PC-9 (cell line): ENCODE measurements at regions not wholly inside any gene's neighbourhood (a gene's known extent, or its start where the extent isn't known, plus 50 kb on each side); places are given as distances from the start of the nearest gene placed in this dataset.

Experiments
- BruUV-seq: library from RNA; stranded (reverse); fragments of 400-500 nt; replicated peaks from 2 replicates; lab custom pipeline; 2021; lab: Mats Ljungman, UMichigan
- CTCF ChIA-PET: fragments of 300-600 bp; sonication (Branson Sonifier 250); formaldehyde crosslinking; loops from one replicate; lab custom pipeline; 2022; ENCODE audit warnings: antibody characterized with exemption; lab: Charles Lee
- POLR2A ChIA-PET: fragments of 300-600 bp; sonication (Branson Sonifier 250); formaldehyde crosslinking; loops from one replicate; lab custom pipeline; 2022; ENCODE audit warnings: antibody characterized with exemption; ENCODE audit not compliant: unreplicated experiment; lab: Charles Lee
- DNase-seq, 2 experiments: peaks; one replicate each; pipeline versions ENCODE4 v3.0.0 to v3.0.0-alpha.2; 2015 to 2022; ENCODE audit warnings: mixed read lengths in 1 of 2
- H2AFZ ChIP-seq: fragments of 200-600 bp; sonication (generic); 2 replicates; pipeline ENCODE4 v1.8.1; 2017; ENCODE audit warnings: antibody characterized with exemption
- H3F3A ChIP-seq: fragments of 200-600 bp; sonication (generic); 2 replicates; pipeline ENCODE4 v1.8.1; 2017; ENCODE audit warnings: antibody characterized with exemption, mild to moderate bottlenecking, low read depth; ENCODE audit not compliant: insufficient read depth
- H3K27ac ChIP-seq: fragments of 200-600 bp; sonication (generic); 2 replicates; pipeline ENCODE4 v1.6.1; 2016; ENCODE audit warnings: mixed run types
- H3K27me3 ChIP-seq: fragments of 200-600 bp; sonication (generic); 2 replicates; pipeline ENCODE4 v1.6.1; 2016; ENCODE audit warnings: low read depth, mixed run types; ENCODE audit not compliant: insufficient read depth
- H3K36me3 ChIP-seq: fragments of 200-600 bp; sonication (generic); 2 replicates; pipeline ENCODE4 v1.6.1; 2016; ENCODE audit warnings: low read depth, mixed run types
- H3K4me1 ChIP-seq: fragments of 200-600 bp; sonication (generic); replicated peaks from 2 replicates; pipeline ENCODE4 v1.6.1; 2016; ENCODE audit warnings: mixed run types; ENCODE audit not compliant: insufficient read depth
- H3K4me2 ChIP-seq: fragments of 200-600 bp; sonication (generic); 2 replicates; pipeline ENCODE4 v1.6.1; 2017; ENCODE audit warnings: mixed run types
- H3K4me3 ChIP-seq: fragments of 200-600 bp; sonication (generic); 2 replicates; pipeline ENCODE4 v1.6.1; 2016; ENCODE audit warnings: mixed run types
- H3K79me2 ChIP-seq: fragments of 200-600 bp; sonication (generic); 2 replicates; pipeline ENCODE4 v1.6.1; 2017; ENCODE audit warnings: low read depth, mixed run types
- H3K9me2 ChIP-seq: fragments of 200-600 bp; sonication (generic); 2 replicates; pipeline ENCODE4 v1.8.1; 2017; ENCODE audit warnings: mild to moderate bottlenecking; ENCODE audit not compliant: insufficient read depth
- H3K9me3 ChIP-seq: fragments of 200-600 bp; sonication (generic); 2 replicates; pipeline ENCODE4 v1.8.1; 2016; ENCODE audit warnings: low read depth; ENCODE audit not compliant: insufficient read depth
- H4K20me1 ChIP-seq: fragments of 200-600 bp; sonication (generic); 2 replicates; pipeline ENCODE4 v1.8.1; 2017; ENCODE audit not compliant: insufficient read depth
- CTCF ChIP-seq: fragments of 200-600 bp; sonication (generic); conservative IDR thresholded peaks from 2 replicates; pipeline ENCODE4 v1.6.1; 2017; ENCODE audit warnings: mixed run types, antibody characterized with exemption, mild to moderate bottlenecking, moderate library complexity
- EZH2 ChIP-seq: fragments of 200-600 bp; sonication (generic); IDR thresholded peaks from 2 replicates; pipeline ENCODE4 v1.8.0; 2017; ENCODE audit warnings: antibody characterized with exemption, low read depth
- intact Hi-C: fragments of 100-400 bp; cut with micrococcal nuclease; formaldehyde crosslinking; loops from one replicate; pipeline ENCODE4 v1.10.0; 2022; ENCODE audit not compliant: unreplicated experiment

- Histone ChIP-seq H3K4me2 (no peak overlapping the region), H3K4me3 (no peak overlapping the region), H3K9me3 (no peaks in the 10 kb centered on the region; the same call in 1 of the 2 replicates), H3K27me3 (no peaks in the 10 kb centered on the region), H3K4me1 (no peaks in the 10 kb centered on the region), H3K27ac (no peak overlapping the region), H4K20me1 (no peaks in the 10 kb centered on the region), H2AFZ (no peak overlapping the region), H3K79me2 (no peaks in the 10 kb centered on the region), H3K36me3 (no peaks in the 10 kb centered on the region), H3F3A (no peaks in the 10 kb centered on the region), H3K9me2 (no peaks in the 10 kb centered on the region)
- CTCF ChIA-PET, result no interaction called here
- DNase-seq, result no peak
- POLR2A ChIA-PET, result no interaction called here
- intact Hi-C loops, result no loop called here
- BruUV-seq, result no TSS peak
- TF ChIP-seq CTCF, result no peak
- no peak for TF ChIP-seq EZH2
Observed at GRCh38 chr4:168019921-168020320, 72.4 kb upstream of the ANXA10 start.

- H3K4me2 ChIP-seq, result no peak overlapping the region
- no peaks in the 10 kb centered on the region for H3K27me3 ChIP-seq
- H3F3A ChIP-seq, result no peaks in the 10 kb centered on the region
- no peak overlapping the region for H2AFZ ChIP-seq
- ChIA-PET CTCF (no interaction called here), POLR2A (no interaction called here)
- no peaks in the 10 kb centered on the region for H3K36me3 ChIP-seq
- H3K4me3 ChIP-seq, result no peak overlapping the region
- no peaks in the 10 kb centered on the region for H3K4me1 ChIP-seq
- no peaks in the 10 kb centered on the region for H4K20me1 ChIP-seq
- H3K27ac ChIP-seq, result no peak overlapping the region
- no TSS peak for BruUV-seq
- H3K79me2 ChIP-seq, result no peaks in the 10 kb centered on the region
- TF ChIP-seq EZH2 (no peak), CTCF (no peak)
- intact Hi-C loops, result no loop called here
- H3K9me2 ChIP-seq, result no peaks in the 10 kb centered on the region
- DNase-seq, result peak in 1 of 2 experiments; percentile 35
- H3K9me3 ChIP-seq, result no peaks in the 10 kb centered on the region; the same call in 1 of the 2 replicates
Observed at GRCh38 chr4:168021666-168022065, 70.7 kb upstream of the ANXA10 start.

- H4K20me1 ChIP-seq, result no peaks in the 10 kb centered on the region
- no peaks in the 10 kb centered on the region; the same call in 1 of the 2 replicates for H3K4me1 ChIP-seq
- H3K27ac ChIP-seq, result no peak overlapping the region
- intact Hi-C loops, result no loop called here
- TF ChIP-seq CTCF (no peak), EZH2 (no peak)
- H3K9me2 ChIP-seq, result no peaks in the 10 kb centered on the region
- no peaks in the 10 kb centered on the region for H3K79me2 ChIP-seq
- BruUV-seq, result no TSS peak
- POLR2A ChIA-PET, result no interaction called here
- H2AFZ ChIP-seq, result no peak overlapping the region
- CTCF ChIA-PET, result no interaction called here
- no peak for DNase-seq
- no peak overlapping the region for H3K4me3 ChIP-seq
- H3F3A ChIP-seq, result no peaks in the 10 kb centered on the region
- no peaks in the 10 kb centered on the region for H3K36me3 ChIP-seq
- no peaks in the 10 kb centered on the region for H3K9me3 ChIP-seq
- no peak overlapping the region for H3K4me2 ChIP-seq
- H3K27me3 ChIP-seq, result no peaks in the 10 kb centered on the region
Observed at GRCh38 chr4:168028568-168028967, 63.8 kb upstream of the ANXA10 start.
